Renal pelvis (tissue), 1 donor: ENCODE measurements at regions not wholly inside any gene's neighbourhood (a gene's known extent, or its start where the extent isn't known, plus 50 kb on each side); places are given as distances from the start of the nearest gene placed in this dataset.

Source experiments
- DNase-seq: peaks from one replicate; pipeline ENCODE4 v3.0.0-alpha.2; 2013

DNA sequence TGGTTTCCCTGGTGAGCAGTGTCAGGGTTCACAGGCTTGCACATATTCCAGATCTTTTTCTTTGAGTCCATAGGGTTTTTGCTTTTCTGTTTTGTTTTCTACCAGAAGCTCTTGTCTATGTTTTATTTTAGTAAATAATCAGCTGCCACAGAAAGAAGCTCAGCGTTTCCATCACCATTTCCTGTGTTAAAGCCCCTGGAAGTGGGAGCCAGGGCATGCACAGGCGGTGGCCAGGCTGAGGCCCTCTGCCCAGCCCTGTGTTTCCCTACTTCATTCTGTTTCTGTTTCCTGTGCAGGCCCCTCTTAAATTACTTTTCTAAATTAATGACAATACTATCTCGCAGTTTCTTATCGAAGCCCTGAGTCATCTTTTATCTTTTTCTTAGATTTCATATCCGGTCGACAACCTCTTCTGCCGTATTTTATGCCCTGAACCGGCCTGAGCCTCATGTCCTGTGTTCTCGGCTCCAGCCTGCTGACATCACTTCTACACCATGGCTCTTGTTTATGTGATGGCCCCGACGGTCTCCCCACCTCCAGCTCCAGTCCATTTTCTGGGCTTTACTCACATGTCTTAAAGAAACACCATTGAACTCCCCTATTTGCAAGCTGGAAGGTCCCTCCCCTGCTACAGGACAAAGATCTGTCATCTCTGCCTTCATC is 442.2 kb downstream of the TCERG1L start:
- no peak for DNase-seq

- no peak for DNase-seq
These were observed 440.1 kb downstream of the TCERG1L start for GRCh38 chr10:130871406-130871805.

DNA sequence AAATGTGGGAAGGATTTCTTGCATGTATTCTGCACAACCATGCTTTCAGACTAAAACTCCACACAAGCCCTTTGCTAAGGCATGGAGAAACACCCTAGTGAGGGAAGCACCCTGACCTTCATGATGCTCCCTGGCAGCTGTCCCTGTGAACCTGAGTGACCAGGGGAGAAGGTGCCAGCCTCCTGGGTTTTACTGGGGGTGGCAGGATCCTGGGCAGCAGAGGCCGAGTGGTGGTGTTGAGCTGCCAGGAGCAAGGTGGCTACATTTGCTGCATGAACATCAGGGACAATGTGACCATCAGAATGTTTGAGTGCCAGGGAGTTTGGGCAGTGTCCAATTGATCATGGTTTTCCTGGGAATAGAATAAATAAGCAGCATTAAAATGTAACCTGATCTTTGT is 437.9 kb downstream of the TCERG1L start:
- no peak for DNase-seq

DNA sequence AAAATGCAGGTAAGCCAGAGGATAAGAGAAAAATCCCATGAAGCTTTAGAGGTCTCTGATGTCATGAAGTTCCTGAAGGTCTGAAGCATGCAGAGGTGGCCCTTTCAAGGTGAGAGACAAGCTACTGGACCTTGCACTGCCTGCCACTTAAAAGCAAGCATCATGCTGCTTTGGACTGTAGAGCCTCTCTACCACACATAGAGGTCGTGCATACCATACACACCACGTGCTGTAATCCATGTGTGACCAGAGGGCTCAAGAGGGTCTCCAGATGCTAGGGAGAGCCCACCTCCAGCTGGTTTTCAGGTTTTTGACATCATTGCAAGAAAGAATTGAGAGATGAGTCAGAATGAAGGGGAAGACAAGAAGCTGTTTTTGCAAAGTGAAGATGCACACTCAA is 436.4 kb downstream of the TCERG1L start:
- DNase-seq, result no peak

GRCh38 chr10:130875897-130876472 is 435.5 kb downstream of the TCERG1L start:
- no peak for DNase-seq

DNA sequence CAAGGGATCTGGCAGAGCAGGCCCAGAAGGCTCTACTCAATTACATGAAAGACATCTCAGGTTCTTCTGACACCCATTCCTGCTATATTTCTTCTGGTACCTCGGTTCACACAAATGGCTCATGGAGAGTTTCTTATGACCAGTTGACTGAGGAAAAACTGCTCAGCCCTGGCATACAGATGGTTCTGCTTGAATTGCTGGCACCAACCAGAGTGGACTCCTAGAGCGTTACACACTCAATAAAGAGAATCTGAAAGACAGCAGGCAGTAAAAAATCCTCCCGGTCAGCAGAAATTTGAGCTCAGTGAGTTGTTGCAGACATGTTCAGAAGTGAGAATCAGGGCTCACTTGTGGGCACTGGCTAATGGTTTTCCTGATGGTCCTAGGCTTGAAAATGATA is 434.4 kb downstream of the TCERG1L start:
- DNase-seq, result no peak

DNA sequence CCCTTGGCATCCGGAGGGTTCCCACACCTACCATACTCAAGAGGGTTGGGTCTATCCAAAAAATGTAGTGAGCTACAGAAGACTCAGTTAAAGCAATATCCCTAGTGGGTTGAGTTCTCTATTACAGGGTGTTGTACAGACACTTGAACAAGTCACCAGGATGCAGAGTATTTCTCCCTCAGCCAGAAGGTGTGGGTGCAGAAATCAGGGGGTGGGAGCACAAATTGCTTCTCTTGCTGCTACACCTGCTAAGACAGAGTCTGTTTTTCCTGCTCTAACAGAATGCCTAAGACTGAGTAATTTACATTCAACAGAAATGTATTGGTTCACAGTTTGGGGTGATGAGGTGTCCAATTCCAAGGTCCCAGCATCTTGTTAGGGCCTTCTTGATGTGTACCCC is 433.4 kb downstream of the TCERG1L start:
- DNase-seq, result no peak

DNA sequence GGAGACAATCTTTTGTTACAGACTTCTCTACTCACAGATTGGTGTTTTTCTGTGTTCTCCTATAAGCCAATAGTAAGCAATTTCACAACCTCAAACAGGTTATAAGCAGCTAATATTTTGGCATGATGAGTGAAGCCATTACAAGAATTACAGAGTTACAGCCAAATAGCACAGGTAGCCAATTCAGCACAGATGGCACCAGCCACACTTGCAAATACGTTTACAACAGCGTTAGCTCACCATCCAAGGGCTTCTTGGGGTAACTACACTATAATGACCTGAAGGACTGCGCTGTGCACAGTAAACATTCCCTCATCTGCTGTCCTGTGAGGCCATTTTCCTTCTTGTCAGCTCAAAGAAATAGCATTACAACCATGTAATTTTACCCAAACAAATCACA is 428.6 kb downstream of the TCERG1L start:
- no peak for DNase-seq

- no peak for DNase-seq
These were observed 427.1 kb downstream of the TCERG1L start for GRCh38 chr10:130884456-130884855.

GRCh38 chr10:130885021-130885655 is 426.4 kb downstream of the TCERG1L start:
- DNase-seq, result no peak

DNA sequence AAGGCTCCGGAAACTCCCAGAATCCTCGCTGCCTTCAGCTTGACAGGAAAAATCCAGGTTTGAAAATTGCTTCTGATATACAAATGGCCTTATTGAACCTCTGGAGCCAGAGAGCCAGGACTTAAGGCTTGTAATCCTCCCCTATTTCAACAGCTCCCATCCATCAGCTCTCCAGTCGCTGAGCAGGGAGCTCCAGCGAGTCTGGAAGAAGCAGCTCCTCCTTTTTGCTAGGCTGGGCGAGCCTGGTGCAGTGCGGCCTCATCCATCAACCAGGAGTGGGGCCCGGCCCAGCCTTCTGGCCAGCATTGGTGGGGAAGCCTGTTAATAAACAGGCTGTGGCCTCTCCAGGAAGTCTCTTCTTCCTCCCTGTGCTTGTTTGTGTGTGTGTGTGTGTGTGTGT is 424.4 kb downstream of the TCERG1L start:
- DNase-seq, result no peak

GRCh38 chr10:130888493-130888892 is 423.0 kb downstream of the TCERG1L start:
- no peak for DNase-seq

DNA sequence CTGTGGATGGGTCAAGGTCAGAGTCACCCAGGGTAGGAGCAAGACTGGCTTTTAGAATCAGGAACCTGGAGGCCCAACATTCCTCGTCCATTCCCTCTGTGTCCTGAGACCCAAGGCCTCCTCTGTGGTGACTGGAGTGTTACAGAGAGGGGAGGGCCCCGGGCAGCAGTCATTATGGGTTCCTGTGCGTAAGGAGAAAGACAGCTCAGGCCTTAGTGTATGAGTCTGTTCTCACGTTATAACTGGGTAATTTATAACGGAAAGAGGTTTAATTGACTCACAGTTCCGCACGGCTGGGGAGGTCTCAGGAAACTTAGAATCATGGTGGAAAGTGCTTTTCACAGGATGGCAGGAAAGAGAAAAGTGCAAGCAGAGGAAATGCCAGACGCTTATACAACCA is 422.3 kb downstream of the TCERG1L start:
- DNase-seq, result no peak

DNA sequence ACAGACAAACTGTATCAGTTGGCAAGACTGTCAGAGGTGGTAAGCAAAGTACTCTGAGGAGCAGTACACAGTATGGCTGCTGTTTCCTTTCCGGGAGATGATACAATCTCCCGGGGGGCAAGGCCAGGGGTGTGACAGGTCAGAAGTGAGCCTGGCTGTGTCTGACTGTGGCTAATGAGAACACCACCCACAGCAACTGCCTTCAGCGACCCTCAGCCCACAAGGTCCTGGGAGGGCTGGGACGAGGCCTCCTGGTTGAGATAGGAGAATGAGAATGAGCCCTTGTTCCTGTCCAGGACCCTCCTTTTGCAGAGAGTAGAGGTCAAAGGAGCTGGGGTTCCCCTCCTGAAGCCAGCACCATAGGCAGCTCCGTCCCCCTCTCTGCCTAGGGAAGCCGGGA is 421.7 kb downstream of the TCERG1L start:
- no peak for DNase-seq

DNA sequence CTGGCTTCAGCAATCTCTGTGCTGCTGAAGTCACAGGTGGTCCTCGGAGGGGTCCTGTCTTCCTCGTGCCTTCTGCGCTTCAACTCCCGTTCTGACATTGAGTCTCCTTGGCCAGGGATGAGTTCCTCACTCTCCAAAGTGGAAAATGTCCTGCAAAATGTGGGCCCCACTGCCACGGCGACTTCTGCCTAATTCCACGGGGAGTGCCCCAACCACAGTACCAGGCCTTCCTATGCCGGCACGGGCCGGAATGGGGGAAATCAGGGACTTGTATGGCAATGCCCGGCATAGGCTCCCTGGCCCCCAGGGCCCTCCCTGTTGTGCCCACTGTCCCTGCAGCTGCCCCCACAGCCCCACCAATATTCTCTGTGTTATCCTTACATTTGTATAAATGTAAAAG is 420.5 kb downstream of the TCERG1L start:
- DNase-seq, result no peak

DNA sequence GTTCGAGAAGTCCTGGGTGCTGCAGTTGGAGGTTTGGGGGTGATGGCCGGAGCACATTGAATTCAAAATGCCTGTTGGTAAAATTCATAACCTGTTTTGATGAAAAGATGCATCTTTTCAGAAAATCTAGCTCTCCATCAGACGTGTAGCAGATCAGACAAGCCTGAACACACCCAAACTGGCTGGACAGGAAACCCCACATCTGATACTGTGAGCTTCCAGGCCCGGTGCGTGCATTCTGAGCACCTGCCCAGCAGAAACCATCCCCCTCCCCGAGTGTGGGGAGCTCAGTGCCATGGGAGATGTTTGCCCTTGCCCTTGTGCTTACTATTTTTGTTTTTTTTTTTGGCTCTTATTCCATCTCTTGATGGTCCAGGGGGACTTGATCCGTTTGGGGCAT is 417.1 kb downstream of the TCERG1L start:
- no peak for DNase-seq

GRCh38 chr10:130895161-130895560 is 416.4 kb downstream of the TCERG1L start:
- DNase-seq, result no peak

- no peak for DNase-seq
These were observed 413.7 kb downstream of the TCERG1L start for GRCh38 chr10:130897815-130898214.

DNA sequence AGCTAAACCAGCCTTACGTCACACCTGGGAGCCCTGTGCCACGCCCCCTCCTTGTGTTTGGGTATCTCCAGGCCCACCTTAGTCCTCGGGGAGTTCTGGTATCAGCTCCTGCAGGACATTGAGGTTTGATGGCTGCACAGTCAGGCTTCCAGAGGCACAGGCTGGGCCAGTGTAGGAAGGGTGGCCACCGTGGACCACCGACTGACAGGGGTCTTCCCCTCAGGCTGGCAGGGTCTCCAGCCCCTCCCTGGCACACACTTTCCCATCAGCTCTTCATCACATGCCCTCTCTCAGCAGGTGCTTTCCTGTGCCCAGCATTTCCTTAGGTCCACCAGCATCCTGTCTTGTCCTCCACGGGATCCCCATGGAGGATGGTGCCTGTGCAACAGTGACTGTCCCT is 413.1 kb downstream of the TCERG1L start:
- no peak for DNase-seq

DNA sequence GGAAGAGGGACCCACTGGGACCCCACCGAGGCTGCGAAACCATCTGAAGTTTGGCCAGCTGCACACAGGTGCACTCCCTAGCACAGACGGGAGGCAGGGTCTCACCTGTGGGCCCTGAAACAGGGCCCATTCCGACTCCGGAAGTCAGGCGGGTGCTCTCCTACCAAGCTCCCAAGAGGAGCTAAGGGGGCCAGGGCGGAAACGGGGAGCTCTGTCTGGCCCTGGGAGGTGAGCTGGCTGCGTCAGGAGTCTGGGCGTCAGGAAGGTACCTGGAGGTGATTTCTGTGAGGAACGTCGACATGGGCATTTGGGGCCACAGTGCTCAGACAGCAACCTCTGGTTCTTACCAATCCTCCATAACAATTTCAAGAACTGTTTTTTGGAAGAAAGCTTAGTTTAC is 411.7 kb downstream of the TCERG1L start:
- no peak for DNase-seq

DNA sequence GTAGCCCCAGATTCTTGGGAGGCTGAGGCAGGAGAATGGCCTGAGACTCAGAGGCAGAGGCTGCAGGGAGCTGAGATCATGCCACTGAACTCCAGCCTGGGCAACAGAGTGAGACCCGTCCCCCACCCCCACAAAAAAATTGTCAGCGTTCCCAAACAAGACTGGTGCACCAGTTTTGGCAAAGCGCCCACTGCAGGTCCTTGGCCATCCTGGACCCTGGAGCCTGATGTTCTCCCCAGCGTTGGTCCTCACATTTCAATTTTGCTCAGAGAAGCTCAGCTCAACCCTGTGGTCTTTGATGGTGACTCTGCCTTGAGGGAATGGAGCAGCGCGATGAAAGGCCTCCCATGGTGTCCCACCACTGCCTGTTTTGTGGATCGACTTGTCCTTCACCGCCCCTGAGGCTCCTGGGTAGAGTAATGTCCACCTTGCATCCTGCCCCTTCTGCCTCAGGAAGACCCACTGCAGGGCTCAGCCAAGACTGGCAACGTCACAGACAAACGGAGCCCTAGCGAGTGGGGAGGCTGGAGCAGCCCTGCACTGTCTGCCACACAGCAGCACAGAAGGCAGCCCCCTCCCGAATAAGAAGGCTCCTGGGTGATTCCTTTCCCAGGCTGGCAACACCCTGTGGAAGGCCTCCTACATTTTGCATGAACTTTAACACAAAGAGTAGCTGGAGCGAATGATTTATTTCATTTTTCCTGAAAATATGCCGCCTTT is 410.9 kb downstream of the TCERG1L start:
- no peak for DNase-seq

GRCh38 chr10:130901311-130902165 is 410.0 kb downstream of the TCERG1L start:
- no peak for DNase-seq
